ENCODE measurements at regions not wholly inside any gene's neighbourhood (a gene's known extent, or its start where the extent isn't known, plus 50 kb on each side); places are given as distances from the start of the nearest gene placed in this dataset.

DNA sequence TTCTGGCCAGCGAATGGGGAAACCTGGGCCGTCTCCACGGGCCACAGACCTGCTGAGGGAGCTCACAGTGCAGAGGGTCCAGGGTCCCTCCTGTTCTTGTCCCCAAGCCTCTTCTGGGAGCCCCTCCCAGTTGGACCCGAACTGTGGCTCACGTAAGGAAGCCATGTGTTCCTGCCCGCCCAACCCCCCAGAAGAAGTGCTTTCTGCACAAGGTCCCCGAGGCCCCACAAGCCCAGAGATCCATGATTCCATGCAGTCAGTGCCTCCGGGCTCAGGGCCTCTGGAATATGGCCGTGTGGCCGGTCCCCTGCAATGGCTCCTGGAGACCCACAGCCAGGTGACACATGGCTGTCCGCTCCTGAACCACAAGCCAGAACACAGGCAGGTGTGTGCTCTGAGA, 272.4 kb downstream of the C16orf95 start:
- Histone ChIP-seq H3K4me2 (ENCODE audit: control insufficient read depth, insufficient read depth) (no peak overlapping the region), H3K27me3 (replicated peaks in 1 of 2; ENCODE audit: control insufficient read depth in 2 of 2, insufficient read depth in 2 of 2, low read length in 1 of 2) (no peaks in the 10 kb centered on the region), H2AFZ (ENCODE audit: control insufficient read depth, low read depth, low read length) (no peak overlapping the region), H4K20me1 (ENCODE audit: control insufficient read depth, insufficient read depth) (no peaks in the 10 kb centered on the region), H3K79me2 (ENCODE audit: control insufficient read depth, insufficient read depth, low read length) (no peaks in the 10 kb centered on the region), H3K4me3 (no peak overlapping the region), H3K4me1 (ENCODE audit: control insufficient read depth, insufficient read depth, low read length) (no peaks in the 10 kb centered on the region), H3K9me3 (replicated peaks; ENCODE audit: control insufficient read depth, insufficient read depth, low read length) (no peaks in the 10 kb centered on the region), H3K9ac (ENCODE audit: control insufficient read depth, insufficient read depth, low read length) (no peak overlapping the region), H3K36me3 (ENCODE audit: control insufficient read depth in 2 of 2, insufficient read depth in 2 of 2, low read length in 1 of 2) (no peaks in the 10 kb centered on the region), H3K27ac (ENCODE audit: control insufficient read depth, insufficient read depth) (no peak overlapping the region)
- no peak for DNase-seq (ENCODE audit: low read depth, low spot score)
- ChIA-PET CTCF (no interaction called here), RAD21 (ENCODE audit: unreplicated experiment) (no interaction called here), SMC1A (ENCODE audit: uncharacterized antibody, unreplicated experiment) (no interaction called here), POLR2A (no interaction called here)
- no peak for FAIRE-seq
- no peak for ATAC-seq
- TF ChIP-seq NRF1 (conservative IDR thresholded peaks at IDR 0.05; ENCODE audit: low read depth, low read length), result no peak
- no peak for TF ChIP-seq CREM (IDR thresholded peaks at IDR 0.05; ENCODE audit: low read depth)
- no peak for TF ChIP-seq MEF2B (IDR thresholded peaks at IDR 0.05; ENCODE audit: partially characterized antibody, poor library complexity, severe bottlenecking)
- no peak for TF ChIP-seq TCF7 (IDR thresholded peaks at IDR 0.05; ENCODE audit: borderline replicate concordance)
- no peak for TF ChIP-seq IKZF2 (IDR thresholded peaks at IDR 0.05)
- no peak for TF ChIP-seq ZNF24 (IDR thresholded peaks at IDR 0.05)
- no peak for TF ChIP-seq ZSCAN29 (IDR thresholded peaks at IDR 0.05)
- TF ChIP-seq TAF1 (IDR thresholded peaks at IDR 0.05; ENCODE audit: borderline replicate concordance, low read depth, low read length), result no peak
- TF ChIP-seq RBBP5 (conservative IDR thresholded peaks at IDR 0.05), result no peak
- TF ChIP-seq EP300 (IDR thresholded peaks at IDR 0.05; ENCODE audit: borderline replicate concordance in 1 of 2, control insufficient read depth in 1 of 2, low read depth in 2 of 2, low read length in 2 of 2), result no peak
- no peak for TF ChIP-seq RAD51 (IDR thresholded peaks at IDR 0.05)
- no peak for TF ChIP-seq TCF3 (IDR thresholded peaks at IDR 0.05; ENCODE audit: borderline replicate concordance, insufficient read depth, low read depth, low read length)
- TF ChIP-seq PRDM15 (CRISPR knock-in tag; IDR thresholded peaks at IDR 0.05), result no peak
- TF ChIP-seq JUNB (IDR thresholded peaks at IDR 0.05), result no peak
- TF ChIP-seq POU2F2 (IDR thresholded peaks at IDR 0.05; ENCODE audit: borderline replicate concordance, low read depth, low read length), result no peak
- TF ChIP-seq CEBPB (IDR thresholded peaks at IDR 0.05; ENCODE audit: borderline replicate concordance in 1 of 2, low read depth in 2 of 2, low read length in 2 of 2), result no peak
- TF ChIP-seq MTA3 (IDR thresholded peaks at IDR 0.05; ENCODE audit: borderline replicate concordance, low read length), result no peak
- TF ChIP-seq ESRRA (IDR thresholded peaks at IDR 0.05; ENCODE audit: low read length), result no peak
- TF ChIP-seq HDAC2 (IDR thresholded peaks at IDR 0.05), result no peak
- in situ Hi-C loops (cut with MboI) (no loop called here), intact Hi-C loops (cut with micrococcal nuclease; ENCODE audit: unreplicated experiment) (no loop called here)
- WGBS (ENCODE audit: insufficient coverage, insufficient replicate concordance, low lambda C conversion rate, missing lambda C conversion rate), result 35% methylated on average over 11 of the region's 11 CpGs
- no TSS peak for BruUV-seq (replicated peaks)
